Stromal cell of bone marrow (primary cell): ENCODE measurements at regions not wholly inside any gene's neighbourhood (a gene's known extent, or its start where the extent isn't known, plus 50 kb on each side); places are given as distances from the start of the nearest gene placed in this dataset.
A peak's percentile ranks its signal among the peaks of the same experiment; 100 is the strongest.
"Not testable (repeated sequence)": the region's sequence is repeated elsewhere in the genome, so short reads cannot be mapped to it uniquely, and the experiment has no call there.

ENCODE experiments used
- DNase-seq: peaks from one replicate; pipeline ENCODE4 v3.0.0-alpha.2; 2012; ENCODE audit warnings: low read depth

DNA sequence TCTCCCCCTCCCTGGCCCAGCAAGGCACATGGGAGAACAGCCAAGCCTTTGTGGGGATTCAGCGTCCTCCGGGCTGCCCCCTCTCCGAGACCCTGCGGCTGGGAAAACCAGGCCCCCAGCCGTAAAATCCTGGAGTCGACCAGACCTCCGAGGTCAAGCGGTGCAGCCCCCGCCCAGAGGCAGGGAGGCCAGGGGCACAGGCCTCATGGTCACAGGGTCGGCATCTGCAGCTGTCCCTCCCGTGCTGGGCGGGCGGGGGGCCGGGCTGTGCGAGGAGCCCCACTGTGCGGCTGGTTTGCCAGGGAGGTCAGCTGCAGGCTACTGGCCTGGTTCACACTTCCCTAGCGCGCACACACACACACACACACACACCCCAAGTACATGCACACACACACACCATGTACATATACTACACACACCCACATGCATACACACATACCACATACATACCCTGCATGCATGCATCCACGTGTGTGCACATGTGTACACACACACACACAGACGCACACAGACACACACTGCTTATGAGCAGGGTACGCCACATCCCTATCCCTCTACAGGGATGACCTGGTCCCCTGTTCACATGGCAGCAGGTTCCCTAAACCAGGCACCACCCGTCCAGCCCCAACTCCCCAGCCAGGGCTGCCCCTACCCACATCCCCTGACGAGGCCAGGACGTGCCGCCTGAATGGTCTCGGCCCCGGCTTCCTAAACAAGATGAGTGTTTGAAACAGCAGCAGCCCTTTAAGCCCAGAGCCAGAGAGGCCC lies 108.9 kb upstream of the CIBAR2 start:
- DNase-seq = no peak

DNA sequence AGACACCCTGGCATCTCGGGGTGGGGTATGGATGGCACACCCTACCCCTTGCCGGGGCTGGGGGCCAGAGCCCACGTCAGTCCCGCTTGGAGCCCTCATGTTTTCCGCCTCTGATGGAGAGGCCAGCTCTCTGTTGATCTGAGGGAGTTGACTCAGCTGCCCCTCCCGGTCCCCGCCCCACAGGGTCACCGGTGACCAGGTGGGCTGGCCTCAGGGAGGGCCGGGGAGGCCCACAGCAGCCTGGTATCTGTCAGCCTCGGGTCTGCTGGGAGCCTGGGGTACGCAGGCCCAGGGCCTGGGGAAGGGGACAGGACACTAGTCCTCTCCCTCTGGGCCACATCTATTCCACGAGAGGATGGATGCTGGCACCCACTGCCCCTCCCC lies 109.5 kb upstream of the CIBAR2 start:
- no peak for DNase-seq

DNA sequence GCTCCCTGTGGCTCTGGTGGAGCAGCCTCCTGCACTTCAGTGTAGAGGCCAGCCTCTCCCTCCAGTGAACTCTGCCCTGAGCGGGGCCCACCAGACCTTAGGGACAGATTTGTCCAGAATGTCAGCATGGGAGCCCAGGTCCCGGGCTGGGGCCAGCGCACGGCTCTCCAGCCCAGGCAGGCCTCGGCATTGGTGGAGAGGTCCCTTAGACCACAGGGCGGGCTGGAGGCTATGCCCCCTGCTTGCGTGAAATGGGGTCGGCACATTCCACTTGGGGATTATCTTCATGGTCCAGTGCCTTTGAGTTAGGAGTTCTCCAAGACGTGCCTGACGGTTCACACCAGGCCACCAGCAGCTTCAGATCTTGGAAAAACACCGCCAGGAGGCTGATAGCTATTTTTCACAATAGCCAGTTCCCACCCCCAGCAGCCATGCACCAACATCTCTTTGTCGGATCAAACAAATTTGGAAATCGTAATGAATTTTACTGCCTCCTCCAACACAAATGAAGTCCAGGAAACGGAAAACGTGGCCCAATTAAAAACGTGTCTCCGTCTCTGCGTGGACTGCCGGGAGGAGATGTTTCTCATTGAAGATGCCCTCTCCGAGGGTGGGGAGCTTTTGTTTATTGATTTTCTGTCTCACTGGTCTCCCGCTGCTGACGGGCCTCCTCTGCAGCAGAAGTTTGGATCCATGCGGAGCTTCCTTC lies 110.0 kb upstream of the CIBAR2 start:
- no peak for DNase-seq

DNA sequence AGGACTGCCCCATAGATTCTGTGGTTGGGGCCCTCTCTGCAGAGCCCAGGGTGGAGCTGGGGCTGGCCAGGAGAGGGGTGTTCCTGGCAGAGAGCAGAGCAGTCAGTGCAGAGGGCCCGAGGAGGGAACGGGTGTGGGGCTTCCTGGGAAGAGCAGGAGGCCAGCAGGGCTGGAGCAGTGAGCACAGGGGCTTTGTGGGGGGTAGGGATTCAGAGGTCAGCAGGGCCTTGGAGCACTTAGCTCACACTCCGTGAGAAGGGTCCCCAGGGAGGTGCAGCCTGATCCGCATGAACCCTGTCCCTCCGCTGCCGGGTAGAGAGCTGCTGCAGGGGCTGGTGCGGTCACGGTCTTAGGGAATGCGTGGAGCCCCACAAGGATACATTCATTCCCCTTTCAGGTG lies 113.0 kb upstream of the CIBAR2 start:
- no peak for DNase-seq

DNA sequence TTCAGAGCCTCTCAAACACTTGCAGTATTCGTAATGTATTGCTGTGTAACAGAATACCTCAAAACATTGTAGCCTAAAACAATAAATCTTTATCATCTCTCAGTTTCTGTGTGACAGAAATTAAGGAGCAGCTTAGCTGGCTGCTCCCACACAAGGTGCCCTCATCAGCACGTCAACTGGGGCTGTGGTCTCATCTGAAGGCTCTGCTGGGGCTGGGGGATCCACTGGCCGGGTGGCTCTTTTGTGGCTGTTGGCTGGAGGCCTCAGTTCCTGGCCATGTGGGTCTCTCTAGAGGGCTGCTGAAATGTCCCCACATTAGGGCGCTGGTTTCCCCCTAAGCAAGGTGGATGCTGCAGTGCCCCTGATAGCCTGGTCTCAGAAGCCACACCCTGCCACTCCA lies 113.4 kb upstream of the CIBAR2 start:
- DNase-seq = no peak

DNA sequence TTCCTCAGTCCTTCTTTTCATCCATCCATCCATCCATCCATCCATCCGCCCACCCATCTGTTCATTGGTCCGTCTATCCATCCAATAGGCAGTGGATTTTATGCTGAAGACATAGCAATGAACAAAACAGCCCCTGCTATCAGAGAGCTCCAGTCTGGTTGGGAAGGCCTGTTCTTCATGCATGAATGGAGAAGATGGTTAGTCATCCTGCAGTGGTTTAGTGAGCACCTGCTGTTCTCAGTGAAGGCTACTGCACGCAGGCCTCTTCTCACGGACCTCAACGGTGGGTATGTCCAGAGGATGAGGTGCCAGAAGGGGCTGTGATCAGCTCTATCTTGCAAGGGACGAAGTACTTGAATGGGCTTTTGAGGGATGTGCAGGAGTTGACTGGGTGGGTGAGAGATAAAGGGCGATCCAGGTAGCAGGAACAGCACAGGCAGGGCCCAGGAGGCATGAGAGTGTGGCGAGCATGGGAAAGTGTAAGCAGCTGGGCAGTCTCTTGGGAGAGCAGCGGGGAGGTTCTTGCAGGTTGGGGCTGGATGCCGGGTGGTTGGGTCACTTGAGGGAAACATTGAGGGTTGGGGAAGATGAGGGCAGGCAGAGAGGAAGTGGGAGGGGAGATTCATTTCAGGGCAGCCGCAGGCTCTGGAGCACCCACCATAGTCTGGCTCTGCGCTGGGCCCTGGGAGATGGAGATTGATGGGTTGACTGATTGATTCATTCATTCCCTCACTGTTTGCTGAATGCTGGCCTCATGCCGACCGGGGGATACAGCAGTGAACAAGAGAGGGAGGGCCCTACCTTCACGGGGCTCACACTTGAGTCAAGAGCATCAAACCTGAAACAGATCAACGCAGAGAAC lies 115.0 kb upstream of the CIBAR2 start:
- no peak for DNase-seq

DNA sequence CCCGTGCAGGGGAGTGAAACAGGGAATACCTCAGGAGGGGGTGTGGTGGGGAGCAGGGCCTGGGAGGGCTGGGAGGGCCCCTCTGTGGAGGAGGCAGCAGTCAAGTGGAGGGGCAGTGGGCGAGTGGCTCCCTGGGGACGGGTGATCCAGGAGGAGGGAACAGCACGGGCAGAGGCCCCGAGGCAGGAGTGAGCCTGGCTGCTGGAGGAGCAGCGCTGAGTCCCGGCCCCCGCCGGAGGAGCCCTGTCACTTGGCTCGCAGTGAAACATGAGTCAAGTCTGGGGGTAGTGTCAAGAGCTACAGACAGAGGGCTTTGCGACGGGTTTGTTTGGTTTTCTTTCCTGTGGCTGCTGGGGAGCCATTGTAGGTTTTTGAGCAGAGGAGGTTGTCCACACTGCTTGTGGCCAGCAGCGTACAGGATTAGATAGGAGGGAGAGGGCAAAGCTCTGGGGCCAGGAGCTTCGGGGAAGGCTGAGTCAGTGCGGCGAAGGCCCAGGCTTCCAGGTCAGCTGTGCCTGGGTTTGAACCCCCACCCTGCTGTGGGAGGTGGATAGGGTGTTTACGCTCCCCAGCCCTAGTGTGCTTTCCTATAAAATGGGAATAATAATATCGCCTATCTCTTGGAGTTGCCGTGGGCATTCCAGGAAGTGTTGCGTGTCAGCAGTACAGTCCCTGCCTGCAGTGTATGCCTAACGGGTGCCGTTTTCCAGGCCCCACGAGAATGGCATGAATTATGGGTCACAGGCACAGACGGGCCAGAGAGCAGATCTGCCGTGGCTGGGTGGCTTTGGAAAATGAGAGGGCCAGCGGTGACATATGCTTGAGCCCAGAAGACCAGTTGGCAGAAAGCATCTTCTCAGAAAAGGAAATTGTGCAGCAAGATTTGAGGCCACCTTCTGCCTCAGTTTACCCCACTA lies 115.9 kb upstream of the CIBAR2 start:
- no peak for DNase-seq

DNA sequence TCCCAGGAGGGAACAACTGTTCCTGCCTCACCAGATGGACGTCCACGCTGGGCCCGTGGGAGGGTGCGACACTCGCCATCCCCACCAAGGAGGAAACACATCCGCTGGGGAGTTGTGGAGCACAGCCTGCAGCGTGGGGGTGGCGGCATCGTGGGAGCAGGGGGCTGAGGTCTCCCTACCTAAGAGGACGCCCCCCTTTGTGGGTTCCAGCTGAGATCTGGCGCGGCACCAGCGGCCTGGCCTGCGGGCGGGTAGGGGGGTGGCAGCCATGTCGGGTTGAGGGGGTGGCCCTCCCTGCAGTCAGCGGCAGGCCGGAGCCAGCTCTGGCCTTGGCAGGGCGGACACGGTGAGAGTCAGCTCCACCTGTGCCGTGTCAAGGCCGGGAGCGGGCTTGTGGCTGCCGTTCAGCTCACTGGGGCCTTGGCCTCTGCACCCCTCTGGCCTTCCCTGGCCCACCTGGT lies 116.7 kb upstream of the CIBAR2 start:
- DNase-seq = no peak

DNA sequence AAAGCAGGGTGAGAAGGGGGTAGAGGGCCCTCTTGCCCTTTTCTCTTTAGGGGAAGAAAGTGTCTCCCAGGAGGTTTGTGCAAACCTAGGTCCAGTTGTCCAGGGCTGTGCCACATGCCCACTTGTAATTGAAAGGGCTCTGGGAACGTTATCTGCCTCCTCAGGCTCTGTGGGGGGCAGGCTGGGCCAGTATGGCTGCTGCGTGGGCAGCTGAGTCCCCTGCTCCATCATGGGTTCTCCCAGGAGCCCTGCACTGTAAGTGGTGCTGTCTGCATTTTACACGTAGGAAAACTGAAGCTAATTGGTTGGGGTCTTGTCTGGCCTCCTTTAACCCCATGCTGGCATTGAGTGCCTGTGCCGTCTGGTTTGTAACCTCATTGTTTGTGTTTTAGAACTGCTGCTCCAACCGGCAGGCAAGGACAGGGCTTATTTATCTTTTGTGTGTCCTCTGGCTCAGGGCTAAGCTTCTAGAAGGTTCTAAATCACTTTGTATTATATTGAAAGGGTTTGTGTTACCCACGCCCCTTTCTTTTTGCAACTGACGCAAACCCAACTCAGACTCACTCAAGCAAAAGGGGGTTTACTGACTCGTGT lies 117.7 kb upstream of the CIBAR2 start:
- DNase-seq = no peak

DNA sequence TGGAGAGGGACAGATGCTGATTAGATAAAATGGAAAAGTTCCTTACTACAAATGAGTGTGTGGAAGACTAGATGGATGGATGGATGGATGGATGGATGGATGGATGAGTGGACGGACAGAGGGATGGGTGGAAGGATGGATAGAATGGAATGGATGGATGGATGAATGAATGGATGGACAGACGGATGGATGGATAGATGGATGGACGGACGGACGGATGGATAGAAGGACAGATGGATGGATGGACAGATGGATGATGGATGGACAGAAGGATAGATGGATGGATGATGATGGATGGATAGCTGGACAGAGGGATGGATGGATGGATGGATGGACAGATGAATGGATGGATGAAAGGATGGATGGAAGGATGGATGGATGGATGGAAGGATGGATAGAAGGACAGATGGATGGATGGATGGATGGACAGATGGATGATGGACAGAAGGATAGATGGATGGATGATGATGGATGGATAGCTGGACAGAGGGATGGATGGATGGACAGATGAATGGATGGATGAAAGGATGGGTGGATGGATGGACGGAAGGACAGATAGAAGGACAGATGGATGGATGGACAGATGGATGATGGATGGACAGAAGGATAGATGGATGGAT lies 118.6 kb upstream of the CIBAR2 start:
- DNase-seq = not testable (repeated sequence)

DNA sequence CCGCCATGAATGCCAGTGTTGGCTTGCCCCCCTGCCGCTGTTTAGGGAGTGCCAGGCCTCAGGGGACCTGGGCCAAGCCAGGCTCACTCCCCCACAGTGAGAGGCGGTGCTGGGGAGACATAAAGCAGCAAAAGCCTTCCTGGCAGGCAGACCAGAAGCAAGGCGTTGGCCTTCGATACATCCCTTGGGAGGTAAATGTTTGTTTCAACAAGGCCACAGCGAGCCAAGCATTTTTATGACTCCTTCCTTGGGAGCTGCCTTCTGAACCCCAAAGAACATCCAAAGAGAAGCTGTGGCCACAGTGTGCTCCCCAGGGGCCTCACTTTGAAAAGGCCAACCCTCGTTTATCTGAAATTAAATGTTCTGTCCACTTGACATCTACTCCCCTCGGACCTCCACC lies 119.7 kb upstream of the CIBAR2 start:
- DNase-seq = peak; percentile 70

DNA sequence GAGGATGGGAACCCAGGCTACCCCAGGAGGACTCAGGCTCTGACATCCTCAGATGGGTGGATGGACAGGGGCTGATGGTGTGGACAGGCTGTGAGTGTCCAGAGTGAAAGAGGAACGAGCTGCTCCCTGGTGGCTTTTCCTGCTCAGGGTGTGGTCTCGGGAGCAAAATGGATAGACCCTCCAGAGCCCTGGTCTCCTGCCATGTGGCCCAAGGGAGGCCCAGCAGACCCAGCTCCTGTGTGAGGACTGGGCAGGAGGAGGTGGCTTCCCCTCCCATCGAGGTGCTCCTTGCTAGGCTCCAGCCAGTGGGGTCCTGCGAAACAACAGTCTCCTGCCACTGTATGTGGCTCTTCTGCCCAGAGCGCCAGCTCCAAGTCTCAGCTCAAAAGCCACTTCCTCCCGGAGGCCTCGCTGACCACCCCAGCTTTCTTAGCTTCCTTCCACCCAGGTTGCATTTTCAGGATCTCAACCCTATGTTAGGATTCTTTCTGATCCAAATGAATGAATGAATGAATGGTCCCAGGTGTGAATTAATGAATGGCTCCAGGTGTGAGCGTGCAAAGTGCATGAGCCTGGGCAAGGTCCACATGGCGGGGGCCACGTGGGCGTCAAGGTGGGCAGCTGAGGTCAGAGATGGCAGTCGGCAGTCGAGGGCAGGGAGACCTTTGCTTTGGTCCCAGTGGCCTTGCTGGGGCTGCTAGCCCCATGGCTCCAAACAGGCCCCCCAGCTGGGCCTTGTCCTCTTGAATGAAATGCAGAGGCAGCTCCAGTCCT lies 120.3 kb upstream of the CIBAR2 start:
- no peak for DNase-seq

DNA sequence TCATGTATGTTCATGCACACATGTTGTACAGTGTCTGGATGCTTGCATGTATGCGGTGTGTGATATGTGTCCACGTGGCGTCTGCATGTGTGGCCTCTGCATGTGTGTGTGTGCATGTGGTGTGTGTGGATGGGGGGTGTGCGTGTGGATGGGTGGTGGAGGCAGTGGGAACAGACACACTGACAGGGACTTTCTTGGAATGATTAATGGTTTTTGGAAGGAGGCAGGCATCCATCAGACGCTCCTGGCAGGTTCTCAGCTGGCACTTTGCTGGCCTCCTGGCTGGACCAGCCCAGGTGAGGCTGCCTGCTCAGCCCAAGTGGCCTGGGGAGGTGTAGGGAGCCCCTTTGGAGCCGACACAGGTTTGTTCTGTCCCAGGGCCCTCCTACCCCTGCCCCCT lies 121.2 kb upstream of the CIBAR2 start:
- DNase-seq = no peak

DNA sequence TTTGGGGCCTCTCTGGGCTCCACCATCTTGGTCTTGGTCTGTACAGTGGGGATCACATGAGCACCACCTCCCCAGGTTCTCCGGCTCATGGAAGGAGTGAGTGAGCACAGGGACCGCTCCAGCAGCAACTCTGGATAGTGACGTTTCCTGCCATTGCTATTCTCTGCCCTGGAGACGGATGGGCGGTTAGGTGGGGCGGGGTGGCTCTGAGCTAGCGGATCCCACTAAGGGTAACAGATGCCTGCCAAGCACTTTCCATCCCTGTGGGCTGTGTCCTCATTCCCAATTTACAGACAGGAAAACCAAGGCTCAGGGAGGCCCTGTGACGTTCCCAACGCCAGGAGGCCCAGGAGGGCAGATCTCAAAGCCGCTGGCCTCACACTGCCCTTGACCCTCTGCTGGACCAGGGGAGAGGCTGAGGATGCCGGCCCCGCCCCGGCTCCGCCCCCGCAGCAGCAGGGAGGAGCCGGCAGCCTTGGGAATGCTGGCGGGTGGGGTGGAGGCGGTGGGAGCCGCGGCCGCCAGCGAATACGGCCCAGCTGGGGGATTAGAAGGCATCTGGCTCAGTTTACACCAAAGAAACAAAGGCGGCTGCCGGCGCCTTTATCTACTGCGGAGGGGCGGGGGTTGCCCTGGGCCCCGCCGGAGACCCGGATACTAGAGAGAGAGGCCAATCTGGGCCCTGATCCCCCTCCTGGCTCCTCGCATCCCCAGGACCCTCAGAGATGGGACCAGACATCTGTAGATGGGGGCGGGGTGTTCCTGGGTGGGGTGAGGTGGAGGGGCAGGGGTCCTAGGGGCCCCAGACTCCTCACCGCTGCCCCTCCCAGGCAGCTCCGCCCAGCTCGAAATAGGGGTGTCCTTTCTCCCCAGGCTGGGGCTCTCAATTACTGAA lies 122.3 kb upstream of the CIBAR2 start:
- peak; percentile 37 for DNase-seq

DNA sequence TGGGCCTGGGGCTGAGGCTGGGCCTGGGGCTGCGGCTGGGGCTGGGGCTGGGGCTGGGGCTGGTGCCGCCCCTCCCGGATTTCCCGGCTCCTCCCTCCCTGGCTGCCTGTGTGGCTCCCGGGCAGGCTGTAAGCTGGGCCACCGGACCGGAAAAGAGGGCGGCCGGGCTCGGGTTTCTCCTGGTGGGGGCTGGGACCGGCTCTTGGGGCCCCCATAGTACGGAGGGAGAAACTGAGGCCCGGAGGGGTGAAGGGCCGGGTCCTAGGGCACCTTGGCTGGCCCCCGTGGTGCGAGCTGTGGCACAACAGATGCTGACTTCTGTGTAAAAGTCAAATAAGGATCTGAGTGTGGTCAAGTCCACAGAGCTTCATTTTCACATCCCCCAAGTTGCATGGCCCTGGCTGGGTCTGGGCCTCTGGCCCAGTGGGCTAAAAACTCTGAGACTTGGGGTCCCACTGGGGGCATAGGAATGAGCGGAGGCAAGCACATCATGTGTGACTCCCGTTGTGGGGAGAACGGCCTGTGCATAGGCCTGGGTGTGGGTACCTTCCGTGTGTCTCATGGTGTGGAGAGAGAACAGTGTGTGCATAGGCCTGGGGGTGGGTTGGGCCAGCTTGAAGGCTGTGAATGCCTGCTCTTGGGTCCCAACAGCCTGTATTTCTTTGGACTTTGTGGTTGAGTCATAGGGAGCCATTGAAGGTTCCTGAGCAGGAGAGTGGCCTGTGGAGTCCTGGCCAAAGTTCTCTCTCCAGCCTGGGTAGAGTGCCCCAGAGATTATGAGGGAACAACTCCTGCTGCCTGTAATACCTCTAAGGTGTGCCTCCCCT lies 123.9 kb upstream of the CIBAR2 start:
- DNase-seq = no peak

DNA sequence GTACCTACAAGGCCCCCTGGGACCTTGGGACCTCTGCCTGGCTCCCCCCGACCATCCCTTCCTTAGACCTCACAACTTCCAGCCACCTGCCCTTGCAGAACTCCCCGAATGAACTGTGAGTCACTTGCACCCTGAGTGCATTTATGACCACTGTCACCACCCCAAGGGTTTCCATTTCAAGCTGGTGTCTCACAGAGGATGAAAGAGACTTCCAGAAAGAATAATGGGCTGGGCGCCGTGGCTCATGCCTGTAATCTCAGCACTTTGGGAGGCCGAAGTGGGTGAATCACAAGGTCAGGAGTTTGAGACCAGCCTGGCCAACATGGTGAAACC lies 124.5 kb upstream of the CIBAR2 start:
- no peak for DNase-seq

DNA sequence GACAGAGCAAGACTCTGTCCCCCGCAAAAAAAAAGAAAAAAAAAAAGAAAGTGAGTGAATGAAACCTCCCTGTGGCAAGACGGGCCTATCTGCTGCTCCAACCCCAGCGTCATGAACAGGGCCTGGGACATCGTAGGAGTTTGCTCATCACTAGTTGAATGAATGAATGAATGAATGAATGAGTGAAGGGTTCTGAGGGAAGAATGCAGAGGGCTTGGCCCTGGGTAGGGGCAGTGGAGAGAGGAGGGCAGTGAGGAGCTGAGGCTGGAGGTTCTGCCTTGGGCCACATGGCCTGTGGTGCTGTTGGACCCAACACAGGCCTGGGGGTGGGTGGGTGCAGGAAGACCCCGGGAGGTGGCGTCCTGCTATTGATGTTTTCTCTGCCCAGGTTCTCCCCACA lies 125.5 kb upstream of the CIBAR2 start:
- no peak for DNase-seq

DNA sequence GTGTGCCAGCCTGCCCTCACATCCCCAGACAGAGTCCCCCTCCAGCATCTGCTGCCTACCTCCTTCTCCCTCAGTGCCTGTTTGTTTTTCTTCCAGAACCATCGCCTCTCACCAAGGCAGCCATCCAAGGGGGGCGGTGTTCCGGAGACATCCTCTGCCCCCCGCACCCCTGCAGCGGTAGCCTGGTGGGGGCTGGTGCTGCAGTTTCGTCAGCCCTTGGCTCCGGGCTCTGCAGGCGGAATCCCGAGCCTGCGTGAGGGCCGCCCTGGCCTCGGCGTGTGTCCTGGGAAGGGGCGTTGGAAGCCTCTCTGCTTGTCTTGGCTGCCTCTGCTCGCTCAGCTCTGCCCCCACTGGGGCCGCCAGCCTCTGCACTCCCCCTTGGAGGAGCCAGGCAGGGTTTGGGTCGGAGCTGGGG lies 126.0 kb upstream of the CIBAR2 start:
- DNase-seq = peak; percentile 59
